ENCODE measurements at regions not wholly inside any gene's neighbourhood (a gene's known extent, or its start where the extent isn't known, plus 50 kb on each side); places are given as distances from the start of the nearest gene placed in this dataset.

GRCh38 chr20:51095633-51096521, 73.0 kb upstream of the KCNG1 start (continued):
- no peak for TF ChIP-seq ZNF565 (CRISPR knock-in tag; conservative IDR thresholded peaks at IDR 0.05; ENCODE audit: low read depth)
- no peak for TF ChIP-seq GLIS3 (CRISPR knock-in tag; IDR thresholded peaks at IDR 0.05)
- TF ChIP-seq ZNF70 (CRISPR knock-in tag; IDR thresholded peaks at IDR 0.05): no peak
- no peak for TF ChIP-seq PPARA (CRISPR knock-in tag; IDR thresholded peaks at IDR 0.05; ENCODE audit: borderline replicate concordance)

GRCh38 chr20:51094221-51094620, 71.3 kb upstream of the KCNG1 start:
- TF ChIP-seq ZNF565 (CRISPR knock-in tag; conservative IDR thresholded peaks at IDR 0.05; ENCODE audit: low read depth) (no peak), ZNF70 (CRISPR knock-in tag; IDR thresholded peaks at IDR 0.05) (no peak), TSHZ2 (CRISPR knock-in tag; IDR thresholded peaks at IDR 0.05) (no peak), TOX (CRISPR knock-in tag; IDR thresholded peaks at IDR 0.05; ENCODE audit: borderline replicate concordance) (no peak), SNAI2 (CRISPR knock-in tag; IDR thresholded peaks at IDR 0.05) (no peak), CREB5 (CRISPR knock-in tag; IDR thresholded peaks at IDR 0.05; ENCODE audit: low read depth) (no peak), ZC3H10 (CRISPR knock-in tag; IDR thresholded peaks at IDR 0.05) (no peak), RARB (CRISPR knock-in tag; IDR thresholded peaks at IDR 0.05) (no peak), ESRRG (CRISPR knock-in tag; IDR thresholded peaks at IDR 0.05) (no peak), CSRNP3 (CRISPR knock-in tag; IDR thresholded peaks at IDR 0.05) (no peak), TCF4 (CRISPR knock-in tag; IDR thresholded peaks at IDR 0.05; ENCODE audit: borderline replicate concordance) (no peak), PATZ1 (CRISPR knock-in tag; IDR thresholded peaks at IDR 0.05; ENCODE audit: borderline replicate concordance) (no peak), GLIS3 (CRISPR knock-in tag; IDR thresholded peaks at IDR 0.05) (no peak)
- ATAC-seq: no peak

- TF ChIP-seq SNAI2 (CRISPR knock-in tag; IDR thresholded peaks at IDR 0.05): no peak
- no peak for TF ChIP-seq ARNTL (CRISPR knock-in tag; IDR thresholded peaks at IDR 0.05; ENCODE audit: borderline replicate concordance, low read depth)
- no peak for TF ChIP-seq ESRRG (CRISPR knock-in tag; IDR thresholded peaks at IDR 0.05)
- TF ChIP-seq ZNF8 (CRISPR knock-in tag; IDR thresholded peaks at IDR 0.05): no peak
- no peak for TF ChIP-seq ISL1 (CRISPR knock-in tag; IDR thresholded peaks at IDR 0.05)
- TF ChIP-seq BACH2 (CRISPR knock-in tag; IDR thresholded peaks at IDR 0.05; ENCODE audit: borderline replicate concordance): no peak
- TF ChIP-seq TOX (CRISPR knock-in tag; IDR thresholded peaks at IDR 0.05; ENCODE audit: borderline replicate concordance): no peak
These were observed 70.4 kb upstream of the KCNG1 start for GRCh38 chr20:51093240-51093763.

GRCh38 chr20:51092338-51092737, 69.4 kb upstream of the KCNG1 start:
- no peak for ATAC-seq

More at GRCh38 chr20:51093240-51093763, 70.4 kb upstream of the KCNG1 start:
- ATAC-seq: no peak

More at GRCh38 chr20:51092338-51092737, 69.4 kb upstream of the KCNG1 start:
- TF ChIP-seq ZNF70 (CRISPR knock-in tag; IDR thresholded peaks at IDR 0.05): no peak
- TF ChIP-seq PATZ1 (CRISPR knock-in tag; IDR thresholded peaks at IDR 0.05; ENCODE audit: borderline replicate concordance): no peak
- no peak for TF ChIP-seq PPARA (CRISPR knock-in tag; IDR thresholded peaks at IDR 0.05; ENCODE audit: borderline replicate concordance)
- TF ChIP-seq BACH2 (CRISPR knock-in tag; IDR thresholded peaks at IDR 0.05; ENCODE audit: borderline replicate concordance): no peak

Data from SK-N-SH treated with all-trans-retinoic acid at 6 μM for 48 hours (cell line).